ENCODE measurements at regions not wholly inside any gene's neighbourhood (a gene's known extent, or its start where the extent isn't known, plus 50 kb on each side); places are given as distances from the start of the nearest gene placed in this dataset.

DNA sequence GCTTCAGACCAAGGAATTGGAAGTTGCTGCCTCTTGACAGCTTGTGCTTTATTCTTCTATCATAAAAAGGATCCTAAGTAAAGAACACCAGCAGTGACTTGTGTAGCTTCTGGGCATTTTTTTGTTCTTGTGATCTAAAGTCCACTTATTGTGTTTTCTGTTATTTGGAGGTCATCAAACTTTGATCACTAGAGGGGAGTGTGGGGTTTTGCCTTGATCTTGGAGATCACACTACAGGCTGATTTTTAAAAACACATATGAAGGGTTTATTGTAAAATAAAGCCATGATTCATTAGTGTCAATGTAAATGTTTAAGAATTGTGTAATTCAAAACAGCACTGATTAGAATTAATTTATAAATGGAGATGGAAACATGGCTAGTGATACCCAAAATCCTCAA lies 328.7 kb upstream of the EDNRB start:
- DNase-seq (ENCODE audit: low spot score), result no peak
- ATAC-seq, result no peak

DNA sequence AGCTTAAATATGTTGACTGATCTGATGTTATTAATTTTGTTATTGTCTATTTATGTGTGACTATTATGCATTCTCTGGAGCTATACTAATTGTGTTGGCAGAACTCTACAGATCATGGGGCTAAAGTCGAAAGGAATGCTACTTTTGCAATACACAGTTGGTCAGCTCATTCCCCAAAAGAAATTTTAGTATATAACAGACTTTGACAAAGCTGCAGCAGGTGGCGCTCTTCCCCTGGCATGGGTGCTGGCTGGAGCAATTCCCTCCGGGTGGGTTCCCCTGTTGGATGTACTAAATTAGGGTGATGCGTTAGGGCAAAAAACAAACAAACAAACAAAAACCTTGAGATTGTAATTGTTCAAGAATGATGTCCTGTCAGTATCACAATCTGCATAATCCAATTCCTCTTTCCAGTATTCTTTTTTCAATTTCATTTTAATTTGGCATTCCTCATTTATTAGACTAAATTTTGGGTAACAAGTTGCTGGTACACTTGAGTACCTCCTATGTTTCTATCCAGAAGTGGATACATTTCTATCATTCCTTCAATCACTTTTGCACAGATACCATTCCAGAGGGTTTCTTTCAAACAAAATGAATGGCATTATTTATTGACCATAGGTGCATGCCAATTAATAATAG lies 322.8 kb upstream of the EDNRB start:
- peak; percentile 58 for ATAC-seq
- DNase-seq (ENCODE audit: low spot score), result no peak

DNA sequence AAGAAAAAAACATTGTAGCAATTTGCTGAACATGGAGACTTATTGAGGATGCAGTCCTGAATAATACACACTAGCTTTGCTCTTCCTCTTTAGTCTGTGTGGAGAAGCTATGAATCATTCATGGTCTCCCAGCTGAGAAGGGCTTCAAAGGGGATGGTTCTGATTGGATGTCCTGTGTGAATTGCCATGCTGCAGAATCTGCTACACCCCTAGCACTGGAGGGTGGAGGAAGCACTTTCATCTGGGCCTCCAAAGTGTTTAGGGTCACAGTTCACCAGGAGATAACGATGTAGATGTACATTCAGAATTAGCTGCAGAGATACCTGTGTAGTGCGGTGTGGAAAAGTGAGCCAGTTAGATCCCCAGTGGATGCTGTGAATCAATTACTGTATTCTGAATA lies 321.1 kb upstream of the EDNRB start:
- no peak for DNase-seq (ENCODE audit: low spot score)
- no peak for ATAC-seq

DNA sequence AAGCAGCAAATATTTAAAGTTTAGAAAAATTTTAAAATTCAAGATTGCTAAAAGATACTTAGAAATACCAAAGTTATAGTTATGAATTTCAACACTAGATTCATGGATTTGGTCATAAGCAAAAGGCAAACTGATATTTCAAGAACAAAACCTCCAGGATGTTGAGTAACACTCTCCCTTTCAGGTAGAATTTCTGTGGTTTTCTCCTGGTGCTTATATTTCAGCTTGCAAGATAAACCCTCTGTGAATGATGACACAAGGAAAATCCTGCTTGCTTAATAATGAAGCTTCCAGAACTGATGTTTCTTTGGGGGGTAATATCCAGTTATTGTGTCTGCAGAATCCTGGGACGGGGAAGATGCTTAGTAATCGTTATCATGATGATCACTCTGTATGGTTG lies 320.3 kb upstream of the EDNRB start:
- DNase-seq (ENCODE audit: low spot score), result no peak
- no peak for ATAC-seq

DNA sequence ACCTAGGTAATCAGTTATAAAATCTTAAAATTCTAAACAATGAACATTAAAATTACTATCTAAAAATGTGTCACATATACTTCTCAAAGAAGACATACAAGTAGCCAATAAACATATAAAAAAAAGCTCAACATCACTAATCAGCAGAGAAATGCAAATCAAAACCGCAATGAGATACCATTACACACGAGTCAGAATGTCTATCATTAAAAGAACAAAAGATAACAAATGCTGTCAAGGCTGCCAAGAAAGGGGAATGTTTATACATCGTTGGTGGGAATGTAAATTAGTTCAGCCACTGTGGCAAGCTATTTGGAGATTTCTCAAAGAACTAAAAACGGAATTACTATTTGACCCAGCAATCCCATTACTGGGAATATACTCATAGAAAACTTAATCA lies 310.3 kb upstream of the EDNRB start:
- no peak for DNase-seq (ENCODE audit: low spot score)
- no peak for ATAC-seq

DNA sequence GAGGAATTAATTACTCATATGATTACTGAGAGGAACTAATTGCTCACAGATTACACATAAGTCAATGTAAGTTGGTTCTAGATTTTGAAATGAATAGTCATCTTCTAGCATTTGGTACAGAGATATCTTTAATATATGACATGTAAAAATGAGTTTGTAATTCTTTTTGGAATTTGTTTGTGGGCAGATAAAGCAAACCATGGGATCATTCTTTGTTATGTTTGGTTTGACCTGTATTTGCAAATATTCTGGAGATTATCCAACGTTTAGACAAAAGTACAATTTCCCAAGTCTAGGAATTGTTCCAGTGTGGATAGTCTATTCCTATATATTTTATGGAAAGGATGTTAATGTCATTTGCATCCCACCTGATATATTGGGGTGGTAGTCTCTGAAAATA lies 309.6 kb upstream of the EDNRB start:
- DNase-seq (ENCODE audit: low spot score) (no peak), ATAC-seq (no peak)

DNA sequence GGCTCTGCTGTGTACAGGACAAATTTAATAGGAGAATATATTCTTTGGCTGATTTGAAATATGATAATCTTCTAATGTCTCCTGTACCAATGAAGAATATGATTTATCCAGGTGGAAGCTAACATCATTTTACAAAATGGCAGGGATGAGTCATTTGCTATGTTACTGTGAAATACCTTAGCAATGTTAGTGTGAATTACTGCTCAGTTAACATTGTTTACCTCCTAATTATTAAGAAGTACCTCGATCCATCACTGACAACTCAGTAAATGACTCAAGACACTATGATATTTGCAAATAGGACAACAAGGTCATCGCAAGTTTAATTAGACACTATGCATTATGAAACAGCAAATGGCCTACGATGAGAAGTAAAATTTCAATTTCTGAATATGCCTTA lies 309.1 kb upstream of the EDNRB start:
- ATAC-seq, result no peak
- no peak for DNase-seq (ENCODE audit: low spot score)

DNA sequence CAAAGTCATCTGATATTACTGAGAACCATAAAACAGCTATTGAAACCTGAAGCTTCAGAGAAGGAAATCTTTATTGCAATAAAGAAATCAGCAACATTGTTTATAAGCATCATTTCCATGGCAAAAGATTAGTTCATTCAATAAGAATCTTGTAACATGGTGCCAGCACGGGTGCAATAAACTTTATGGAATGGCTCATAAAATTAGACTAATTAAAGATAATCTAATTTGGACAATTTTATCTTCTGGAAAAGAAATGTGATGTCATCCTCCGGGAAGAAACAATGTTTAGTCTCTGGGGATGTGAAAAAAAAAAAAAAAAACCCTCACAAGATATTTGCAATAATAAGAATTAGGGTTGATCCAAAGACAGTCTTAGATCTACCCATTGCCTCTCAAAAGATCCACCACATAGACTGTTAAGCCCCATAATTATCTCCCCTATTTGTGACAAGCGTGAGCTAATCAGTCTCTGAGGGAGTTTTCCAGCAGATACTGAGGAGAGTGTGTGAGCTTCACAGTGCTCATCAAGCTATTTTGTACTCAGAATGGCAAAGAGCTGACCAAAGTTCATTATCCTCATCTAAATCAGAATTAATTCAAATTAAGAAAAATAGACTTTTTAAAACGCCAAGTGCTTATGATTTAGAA lies 297.0 kb upstream of the EDNRB start:
- DNase-seq (ENCODE audit: low spot score), result no peak
- no peak for ATAC-seq

DNA sequence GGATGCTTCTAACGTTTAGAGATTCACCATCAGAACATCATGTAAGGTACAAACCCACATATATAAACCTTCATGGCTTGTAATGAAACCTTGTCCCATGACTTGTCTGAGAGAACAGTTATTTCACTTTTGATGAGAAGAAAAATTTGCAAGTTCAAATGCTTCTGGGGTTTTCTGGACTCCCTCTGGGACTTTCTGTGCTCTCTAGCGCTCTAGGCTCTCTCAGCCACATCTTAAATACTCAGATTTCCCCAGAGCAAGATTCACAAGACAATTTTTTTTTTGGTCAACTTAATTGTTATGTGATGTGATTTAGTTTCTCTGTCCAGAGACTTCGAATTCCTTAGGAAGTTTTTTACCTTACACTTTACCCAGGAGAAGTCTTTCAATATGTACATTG lies 282.8 kb upstream of the EDNRB start:
- DNase-seq (ENCODE audit: low spot score) (no peak), ATAC-seq (no peak)

DNA sequence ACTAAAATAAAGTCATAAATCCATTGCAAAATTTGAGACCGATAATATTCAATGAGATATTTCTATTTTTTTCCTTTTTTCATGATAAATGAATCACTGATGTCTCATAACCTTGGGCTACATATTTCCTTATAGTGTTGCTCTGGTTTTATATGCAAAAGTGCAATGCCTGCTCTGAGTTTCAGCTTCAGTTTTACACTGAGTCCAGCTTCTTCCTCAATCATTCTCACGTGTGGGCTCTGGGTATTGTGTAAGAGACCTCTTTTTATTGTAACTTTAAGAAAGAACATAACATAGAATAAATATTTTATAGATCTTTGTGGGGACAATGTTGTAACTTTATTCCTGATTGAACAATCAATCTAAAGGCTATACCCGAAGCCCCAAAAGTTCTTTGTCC lies 280.2 kb upstream of the EDNRB start:
- DNase-seq (ENCODE audit: low spot score) (no peak), ATAC-seq (no peak)

DNA sequence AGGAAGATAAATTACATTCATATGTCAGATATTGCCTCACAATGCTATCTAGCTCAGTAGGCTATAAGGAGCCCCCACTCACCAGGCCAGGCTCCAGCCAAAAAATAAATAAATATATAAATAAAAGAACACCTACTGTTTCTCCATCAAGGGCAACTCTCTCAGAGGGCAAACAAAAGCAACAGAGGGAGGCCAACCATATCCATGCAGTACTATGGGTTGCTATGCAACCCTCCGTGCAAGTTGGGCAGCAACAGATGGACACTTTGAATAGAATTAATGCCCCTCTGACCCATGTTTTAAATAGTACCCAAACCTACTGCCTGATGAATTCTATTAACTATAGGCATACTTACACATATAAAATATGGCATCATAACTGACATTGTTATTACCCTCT lies 279.8 kb upstream of the EDNRB start:
- ATAC-seq (no peak), DNase-seq (ENCODE audit: low spot score) (no peak)

DNA sequence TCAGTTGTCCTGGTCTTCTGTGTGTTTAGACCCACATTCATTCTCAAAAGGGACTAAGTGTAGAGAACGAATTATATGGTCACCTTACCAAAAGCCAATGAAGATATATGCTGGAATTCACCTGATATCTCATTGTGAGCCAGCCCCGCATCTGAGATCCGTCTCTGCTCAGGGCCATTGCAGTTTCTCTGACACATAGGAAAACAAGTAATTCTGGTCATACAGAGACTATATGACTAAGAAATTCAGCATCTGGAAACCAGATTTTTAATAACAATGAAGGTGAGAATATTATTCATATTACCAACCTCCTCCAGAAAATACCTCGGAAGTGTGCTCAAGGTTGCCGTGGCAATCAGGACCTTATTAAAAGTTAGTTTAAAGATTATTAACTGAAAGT lies 278.6 kb upstream of the EDNRB start:
- ATAC-seq, result no peak
- DNase-seq (ENCODE audit: low spot score), result no peak

DNA sequence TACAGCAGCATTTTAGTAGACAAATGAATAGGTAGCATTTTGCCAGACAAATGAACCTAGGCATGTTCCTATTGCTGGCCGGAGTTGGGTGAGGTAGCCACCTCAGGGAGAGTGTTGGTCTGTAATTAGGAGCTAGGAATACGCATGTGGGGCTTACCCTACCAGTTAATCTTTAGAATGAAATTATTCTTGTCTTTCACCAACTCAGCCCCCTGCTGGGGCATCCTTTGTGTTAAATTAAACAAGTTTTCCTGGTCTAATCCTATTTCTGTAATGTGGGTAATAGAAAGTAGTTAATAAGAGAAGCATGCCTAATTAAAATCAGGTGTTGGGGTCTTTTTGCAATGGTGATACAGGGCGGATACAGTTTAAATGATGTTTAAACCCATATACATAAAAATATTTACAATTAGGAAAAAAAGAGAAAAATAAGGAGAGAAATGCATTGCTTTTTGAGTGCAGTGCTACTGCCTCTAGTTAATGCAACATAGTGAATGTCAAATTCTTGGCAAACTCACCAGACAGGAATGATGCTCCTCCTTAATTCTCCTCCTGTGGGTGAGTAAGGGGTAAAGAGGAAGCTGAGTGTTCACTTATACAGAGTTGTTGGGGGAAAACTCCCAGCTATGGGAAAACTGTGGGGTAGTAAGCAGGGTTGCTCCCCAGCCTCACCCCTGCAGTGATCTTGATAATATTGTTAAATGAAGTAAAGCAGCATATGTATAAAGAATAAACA lies 276.4 kb upstream of the EDNRB start:
- DNase-seq (ENCODE audit: low spot score) (no peak), ATAC-seq (no peak)

DNA sequence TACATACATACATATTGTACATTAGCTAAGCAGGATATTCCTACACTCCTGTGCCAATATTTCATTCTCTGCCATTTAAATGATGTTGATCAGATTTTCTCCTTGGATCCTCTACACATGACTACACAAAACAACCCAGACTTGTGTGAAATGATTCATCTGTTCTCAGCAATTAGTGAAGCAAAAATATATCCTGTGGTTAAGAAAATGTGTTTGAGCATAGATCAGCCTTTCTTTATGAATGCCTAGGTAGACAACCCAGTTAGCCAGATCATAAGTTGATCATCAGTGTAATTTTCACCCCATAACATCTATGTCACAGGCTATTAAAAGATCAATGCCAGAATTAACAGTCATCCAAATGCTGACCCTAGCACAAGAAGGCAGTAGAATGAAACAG lies 275.2 kb upstream of the EDNRB start:
- ATAC-seq (no peak), DNase-seq (ENCODE audit: low spot score) (no peak)

DNA sequence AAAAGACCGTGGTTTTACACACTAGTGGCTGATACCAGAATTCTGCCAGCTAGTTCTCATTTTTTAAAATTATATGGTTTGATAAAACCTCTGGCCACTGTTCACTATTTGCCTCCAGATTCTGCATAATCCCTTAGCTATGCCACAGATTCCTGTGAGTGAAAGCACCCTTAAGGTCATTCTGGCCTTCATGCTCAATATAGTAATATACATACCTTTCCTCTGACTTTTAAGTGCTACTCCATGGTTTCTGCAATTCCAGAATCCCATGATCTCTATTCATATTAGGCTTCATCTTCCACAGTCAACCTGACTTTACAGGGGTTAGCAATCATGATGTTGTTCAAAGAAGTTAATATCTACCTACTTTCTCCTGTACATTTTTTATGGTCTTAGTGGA lies 274.1 kb upstream of the EDNRB start:
- DNase-seq (ENCODE audit: low spot score), result no peak
- ATAC-seq, result no peak

DNA sequence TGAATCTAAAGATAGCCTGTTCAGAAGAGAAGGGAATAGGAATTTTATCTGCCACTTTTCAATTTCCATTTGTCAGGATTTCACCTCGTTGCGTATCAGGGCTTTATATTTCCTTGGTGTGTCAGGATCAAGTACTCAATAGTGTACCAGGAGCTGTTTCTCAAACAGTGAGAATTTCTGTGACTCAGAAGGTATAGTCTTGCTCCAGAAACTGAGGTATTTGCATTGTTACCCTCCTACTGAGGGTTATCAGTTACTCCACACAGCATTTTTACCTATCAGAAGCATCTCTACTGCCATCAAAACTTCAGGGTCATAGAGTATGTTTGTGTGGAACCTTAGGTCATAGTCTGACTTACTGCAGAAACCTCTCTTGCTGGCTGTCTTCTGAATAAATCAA lies 271.7 kb upstream of the EDNRB start:
- DNase-seq (ENCODE audit: low spot score) (no peak), ATAC-seq (no peak)

DNA sequence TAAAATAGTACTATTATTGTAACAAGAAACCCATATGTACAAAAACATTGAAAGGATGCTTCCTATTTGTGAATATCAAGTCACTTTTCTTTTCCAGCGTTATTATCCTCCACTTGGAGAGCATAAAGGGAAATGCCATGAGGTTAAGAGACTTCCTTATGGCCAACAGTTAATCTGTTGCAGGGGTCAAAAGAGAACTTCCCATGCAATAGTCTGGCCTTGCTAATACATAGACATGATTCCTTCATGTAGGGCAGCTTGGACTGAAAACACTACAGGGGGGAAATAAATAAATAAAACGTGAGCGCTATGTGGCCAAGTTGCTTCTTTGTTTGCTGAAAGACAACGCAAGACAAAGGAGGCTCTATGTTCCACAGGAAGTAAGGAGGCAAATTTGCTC lies 269.1 kb upstream of the EDNRB start:
- no peak for DNase-seq (ENCODE audit: low spot score)

DNA sequence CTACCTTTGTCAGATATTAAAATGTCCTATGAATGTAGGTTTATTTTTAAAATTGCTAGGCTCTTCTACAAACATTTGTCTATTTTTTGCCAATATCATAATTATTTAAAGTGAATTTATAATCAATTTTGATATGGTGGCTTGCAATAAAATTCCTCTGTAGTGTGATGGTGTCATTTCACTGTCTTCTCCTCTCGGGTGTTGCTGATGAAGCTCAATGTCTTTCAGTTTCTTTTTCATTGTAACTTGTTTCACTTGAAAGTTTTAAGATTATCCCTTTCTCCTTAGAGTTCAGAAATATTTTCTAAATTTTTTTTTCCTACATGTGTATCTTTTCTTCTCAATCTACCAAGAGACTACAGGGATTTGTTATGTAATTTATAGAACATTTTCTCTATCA lies 267.1 kb upstream of the EDNRB start:
- DNase-seq (ENCODE audit: low spot score), result no peak
- ATAC-seq, result no peak

More for the DNA sequence above, 269.1 kb upstream of the EDNRB start:
- ATAC-seq, result no peak

DNA sequence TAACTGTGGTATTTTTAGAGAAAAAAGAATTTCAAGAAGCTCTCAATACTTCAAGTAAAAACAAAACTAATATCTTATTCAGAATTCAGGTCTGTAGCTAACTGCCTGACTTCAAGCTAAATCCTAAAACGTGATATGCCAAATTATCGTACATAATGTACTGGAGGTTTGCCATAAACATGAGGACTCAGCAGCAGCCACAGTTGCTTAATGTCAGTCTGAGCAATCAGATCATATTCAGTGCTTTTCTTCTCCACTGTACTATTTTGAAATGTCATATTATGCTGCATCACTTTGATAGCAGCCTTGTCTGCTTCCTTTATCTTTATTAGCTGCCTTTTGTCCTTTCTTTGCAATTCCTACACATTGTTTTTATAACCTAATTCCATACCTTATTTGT lies 265.1 kb upstream of the EDNRB start:
- ATAC-seq (no peak), DNase-seq (ENCODE audit: low spot score) (no peak)

DNA sequence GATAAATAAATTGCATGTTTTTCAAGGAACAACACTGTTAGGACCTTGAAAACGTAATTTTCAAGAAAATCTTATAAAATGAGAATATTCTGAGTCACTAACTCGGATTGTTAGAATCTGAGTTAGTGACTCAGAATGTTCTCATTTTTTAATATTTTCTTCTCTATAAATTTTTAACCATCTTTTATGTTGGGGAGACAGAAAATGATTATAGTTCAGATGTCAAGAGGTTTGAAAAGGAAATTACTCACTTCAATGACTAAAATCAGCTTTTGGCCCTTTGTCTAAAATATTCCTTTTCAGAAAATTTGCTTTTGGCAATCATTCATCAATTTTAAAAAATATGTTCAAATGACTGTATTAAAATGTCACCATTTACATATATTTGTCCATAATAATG lies 264.2 kb upstream of the EDNRB start:
- no peak for DNase-seq (ENCODE audit: low spot score)
- ATAC-seq, result no peak

DNA sequence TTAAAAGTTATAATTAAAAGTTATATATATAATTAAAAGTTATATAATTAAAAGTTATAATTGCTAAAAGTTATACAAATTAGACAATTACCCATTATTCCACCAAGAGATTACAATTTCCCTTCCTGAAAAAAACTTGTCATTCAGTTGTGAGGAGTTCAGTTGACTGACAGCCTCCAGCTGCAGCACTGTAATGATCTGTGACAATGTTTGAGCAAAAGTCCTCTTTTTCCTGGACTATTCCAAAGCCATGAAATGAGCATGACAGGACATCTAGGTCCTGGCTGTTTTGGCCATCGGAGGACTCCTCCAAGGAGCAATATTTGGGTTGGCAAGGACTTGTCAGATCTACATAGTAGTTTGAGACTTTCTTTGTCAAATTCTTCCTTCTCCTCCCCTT lies 258.7 kb upstream of the EDNRB start:
- DNase-seq (ENCODE audit: low spot score) (no peak), ATAC-seq (no peak)

DNA sequence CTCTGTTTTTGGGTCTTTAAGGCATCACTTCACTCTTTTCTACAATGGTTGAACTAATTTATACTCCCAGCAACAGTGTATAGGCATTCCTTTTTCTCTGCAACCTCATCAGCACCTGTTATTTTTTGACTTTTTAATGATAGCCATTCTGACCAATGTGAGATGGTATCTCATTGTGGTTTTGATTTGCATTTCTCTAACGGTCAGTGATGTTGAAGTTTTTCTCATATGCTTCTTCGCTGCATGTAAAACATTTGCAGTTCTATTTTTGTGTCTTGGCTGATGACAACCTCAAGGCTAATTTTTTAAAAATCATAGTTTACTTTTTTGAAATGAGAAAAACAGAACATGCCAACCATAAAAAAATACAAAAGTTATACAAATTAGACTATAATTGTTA lies 258.2 kb upstream of the EDNRB start:
- ATAC-seq, result no peak
- DNase-seq (ENCODE audit: low spot score), result no peak

DNA sequence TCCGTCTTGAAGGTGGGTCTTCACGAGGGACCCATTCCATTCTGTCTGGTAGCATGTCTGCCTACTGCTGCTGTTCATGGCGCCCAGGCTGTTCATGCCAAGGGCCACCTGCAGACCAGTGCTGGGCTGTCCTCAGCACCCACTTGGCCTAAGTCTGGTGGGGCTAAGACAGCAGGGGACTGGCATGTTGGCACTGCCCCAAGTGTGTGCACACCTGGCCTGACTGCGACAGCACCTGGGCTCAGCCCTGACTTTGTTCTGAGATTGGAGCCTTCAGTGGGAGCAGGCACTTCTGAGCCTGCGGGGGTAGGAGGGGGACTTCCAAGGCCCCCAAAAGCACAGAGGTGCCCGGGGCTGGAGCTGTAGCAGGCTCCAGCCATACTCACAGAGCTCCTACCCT lies 250.8 kb upstream of the EDNRB start:
- DNase-seq (ENCODE audit: low spot score), result no peak
- no peak for ATAC-seq
